ENCODE measurements at regions not wholly inside any gene's neighbourhood (a gene's known extent, or its start where the extent isn't known, plus 50 kb on each side); places are given as distances from the start of the nearest gene placed in this dataset.

DNA sequence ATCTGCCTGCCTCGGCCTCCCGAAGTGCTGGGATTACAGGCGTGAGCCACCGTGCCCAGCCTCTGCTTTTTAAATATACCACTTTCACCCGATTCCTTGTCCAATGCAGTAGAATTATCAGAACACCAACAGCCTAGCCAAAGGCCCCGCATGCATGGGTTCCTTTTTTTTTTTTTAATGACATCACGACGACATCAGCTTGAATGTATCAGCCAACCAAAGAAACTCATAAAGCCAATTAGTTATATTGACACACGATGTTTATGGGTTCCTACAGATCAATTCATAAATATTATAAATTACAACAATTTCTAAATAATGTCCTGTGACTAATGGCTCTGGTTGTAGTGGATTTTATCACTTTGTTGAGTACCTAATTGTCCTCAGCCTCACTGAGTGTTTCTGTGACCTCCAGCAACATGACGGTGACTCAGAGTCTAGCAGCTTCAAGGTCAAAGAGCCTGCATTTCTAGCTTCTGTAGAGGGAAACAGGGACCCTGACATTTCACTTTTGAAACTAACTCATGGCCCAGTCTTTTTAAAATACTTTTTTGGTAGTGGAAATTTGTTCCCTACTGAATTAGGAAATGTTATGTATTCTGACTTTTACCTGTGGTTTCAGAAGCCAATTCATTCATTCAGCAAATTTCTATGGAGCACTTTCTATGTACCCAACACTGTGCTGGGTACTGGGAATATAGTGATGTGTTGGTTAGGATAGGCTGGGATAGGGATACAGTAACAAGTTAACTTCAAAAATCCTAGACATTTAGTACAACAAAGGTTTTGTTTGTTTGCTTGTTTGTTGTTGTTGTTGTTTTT lies 144.1 kb downstream of the SUDS3 start:
- no peak for TF ChIP-seq SIN3A (IDR thresholded peaks at IDR 0.05; ENCODE audit: borderline replicate concordance, insufficient read depth, low read length)
- no peak for TF ChIP-seq POLR2AphosphoS5 (IDR thresholded peaks at IDR 0.05; ENCODE audit: low read depth, low read length)
- TF ChIP-seq FOXP2 (optimal IDR thresholded peaks at IDR 0.05; ENCODE audit: borderline replicate concordance, extremely low read depth, extremely low read length, insufficient read depth), result no peak

DNA sequence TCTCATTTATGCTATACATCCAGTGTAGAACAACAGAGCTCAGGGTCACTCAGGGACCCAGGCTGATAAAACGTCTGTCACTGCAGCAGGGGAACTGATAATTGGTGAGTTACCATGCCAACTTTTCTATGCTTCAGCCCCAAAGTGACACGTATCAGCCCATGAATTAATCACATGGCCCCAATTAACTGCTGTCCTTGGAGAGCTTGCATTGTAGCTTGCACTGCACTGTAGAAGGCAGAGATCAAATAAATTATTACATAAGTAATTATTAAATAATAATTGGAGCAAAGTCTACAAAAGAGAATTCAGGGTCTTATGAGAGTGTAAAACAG lies 144.6 kb downstream of the SUDS3 start:
- TF ChIP-seq POLR2AphosphoS5 (IDR thresholded peaks at IDR 0.05; ENCODE audit: low read depth, low read length), result no peak
- no peak for TF ChIP-seq SIN3A (IDR thresholded peaks at IDR 0.05; ENCODE audit: borderline replicate concordance, insufficient read depth, low read length)
- no peak for TF ChIP-seq TAF1 (IDR thresholded peaks at IDR 0.05; ENCODE audit: borderline replicate concordance, insufficient read depth, low read length)
- no peak for TF ChIP-seq FOXP2 (optimal IDR thresholded peaks at IDR 0.05; ENCODE audit: borderline replicate concordance, extremely low read depth, extremely low read length, insufficient read depth)
- TF ChIP-seq, protein P1, sequence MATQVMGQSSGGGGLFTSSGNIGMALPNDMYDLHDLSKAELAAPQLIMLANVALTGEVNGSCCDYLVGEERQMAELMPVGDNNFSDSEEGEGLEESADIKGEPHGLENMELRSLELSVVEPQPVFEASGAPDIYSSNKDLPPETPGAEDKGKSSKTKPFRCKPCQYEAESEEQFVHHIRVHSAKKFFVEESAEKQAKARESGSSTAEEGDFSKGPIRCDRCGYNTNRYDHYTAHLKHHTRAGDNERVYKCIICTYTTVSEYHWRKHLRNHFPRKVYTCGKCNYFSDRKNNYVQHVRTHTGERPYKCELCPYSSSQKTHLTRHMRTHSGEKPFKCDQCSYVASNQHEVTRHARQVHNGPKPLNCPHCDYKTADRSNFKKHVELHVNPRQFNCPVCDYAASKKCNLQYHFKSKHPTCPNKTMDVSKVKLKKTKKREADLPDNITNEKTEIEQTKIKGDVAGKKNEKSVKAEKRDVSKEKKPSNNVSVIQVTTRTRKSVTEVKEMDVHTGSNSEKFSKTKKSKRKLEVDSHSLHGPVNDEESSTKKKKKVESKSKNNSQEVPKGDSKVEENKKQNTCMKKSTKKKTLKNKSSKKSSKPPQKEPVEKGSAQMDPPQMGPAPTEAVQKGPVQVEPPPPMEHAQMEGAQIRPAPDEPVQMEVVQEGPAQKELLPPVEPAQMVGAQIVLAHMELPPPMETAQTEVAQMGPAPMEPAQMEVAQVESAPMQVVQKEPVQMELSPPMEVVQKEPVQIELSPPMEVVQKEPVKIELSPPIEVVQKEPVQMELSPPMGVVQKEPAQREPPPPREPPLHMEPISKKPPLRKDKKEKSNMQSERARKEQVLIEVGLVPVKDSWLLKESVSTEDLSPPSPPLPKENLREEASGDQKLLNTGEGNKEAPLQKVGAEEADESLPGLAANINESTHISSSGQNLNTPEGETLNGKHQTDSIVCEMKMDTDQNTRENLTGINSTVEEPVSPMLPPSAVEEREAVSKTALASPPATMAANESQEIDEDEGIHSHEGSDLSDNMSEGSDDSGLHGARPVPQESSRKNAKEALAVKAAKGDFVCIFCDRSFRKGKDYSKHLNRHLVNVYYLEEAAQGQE (IDR thresholded peaks at IDR 0.05; ENCODE audit: insufficient read depth in 1 of 2, low read depth in 2 of 2, low read length in 2 of 2), result no peak

DNA sequence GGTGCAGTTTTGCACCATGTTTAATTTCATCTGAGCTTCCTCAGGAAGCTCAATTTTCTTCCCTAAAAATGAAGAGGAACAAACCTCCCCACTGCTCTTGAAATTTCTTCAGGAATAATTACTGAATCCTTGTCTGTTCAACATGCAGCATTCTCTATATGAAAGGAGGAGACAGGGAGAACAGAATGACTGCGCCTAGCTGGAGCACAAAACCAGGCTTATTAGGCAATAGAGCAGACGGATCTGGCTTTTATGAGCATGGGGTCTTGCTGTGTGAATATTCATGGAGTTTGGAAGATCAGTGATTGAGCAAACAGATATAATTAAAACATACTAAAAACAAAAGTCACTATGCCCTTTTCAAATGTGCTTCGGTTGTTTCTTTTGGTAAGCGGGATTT lies 148.1 kb downstream of the SUDS3 start:
- TF ChIP-seq TAF1 (IDR thresholded peaks at IDR 0.05; ENCODE audit: borderline replicate concordance, insufficient read depth, low read length), result no peak
- TF ChIP-seq POLR2AphosphoS5 (IDR thresholded peaks at IDR 0.05; ENCODE audit: low read depth, low read length), result no peak
- no peak for TF ChIP-seq SIN3A (IDR thresholded peaks at IDR 0.05; ENCODE audit: borderline replicate concordance, insufficient read depth, low read length)
- TF ChIP-seq, protein P1 (IDR thresholded peaks at IDR 0.05; ENCODE audit: insufficient read depth in 1 of 2, low read depth in 2 of 2, low read length in 2 of 2), result no peak
- no peak for TF ChIP-seq FOXP2 (optimal IDR thresholded peaks at IDR 0.05; ENCODE audit: borderline replicate concordance, extremely low read depth, extremely low read length, insufficient read depth)

DNA sequence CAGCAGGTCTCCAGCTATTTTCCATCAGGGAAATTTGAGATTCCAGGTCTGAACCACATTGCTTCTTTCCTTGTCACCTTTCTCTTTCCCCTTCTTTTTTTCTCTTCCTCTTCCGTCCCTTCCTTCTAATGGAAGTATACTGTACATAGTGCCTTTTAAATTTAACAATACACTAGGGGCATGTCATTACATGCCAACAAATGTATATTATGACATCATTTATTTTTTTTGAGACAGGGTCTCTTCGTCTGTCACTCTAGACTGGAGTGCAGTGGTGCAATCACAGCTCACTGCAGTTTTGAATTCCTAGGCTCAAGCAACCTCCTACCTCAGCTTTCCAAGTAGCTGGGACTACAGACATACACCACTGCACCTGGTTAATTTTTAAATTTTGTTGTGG lies 148.9 kb downstream of the SUDS3 start:
- TF ChIP-seq FOXP2 (optimal IDR thresholded peaks at IDR 0.05; ENCODE audit: borderline replicate concordance, extremely low read depth, extremely low read length, insufficient read depth), result no peak
- no peak for TF ChIP-seq TAF1 (IDR thresholded peaks at IDR 0.05; ENCODE audit: borderline replicate concordance, insufficient read depth, low read length)
- TF ChIP-seq, protein P1 (IDR thresholded peaks at IDR 0.05; ENCODE audit: insufficient read depth in 1 of 2, low read depth in 2 of 2, low read length in 2 of 2), result no peak
- no peak for TF ChIP-seq POLR2AphosphoS5 (IDR thresholded peaks at IDR 0.05; ENCODE audit: low read depth, low read length)
- no peak for TF ChIP-seq SIN3A (IDR thresholded peaks at IDR 0.05; ENCODE audit: borderline replicate concordance, insufficient read depth, low read length)

DNA sequence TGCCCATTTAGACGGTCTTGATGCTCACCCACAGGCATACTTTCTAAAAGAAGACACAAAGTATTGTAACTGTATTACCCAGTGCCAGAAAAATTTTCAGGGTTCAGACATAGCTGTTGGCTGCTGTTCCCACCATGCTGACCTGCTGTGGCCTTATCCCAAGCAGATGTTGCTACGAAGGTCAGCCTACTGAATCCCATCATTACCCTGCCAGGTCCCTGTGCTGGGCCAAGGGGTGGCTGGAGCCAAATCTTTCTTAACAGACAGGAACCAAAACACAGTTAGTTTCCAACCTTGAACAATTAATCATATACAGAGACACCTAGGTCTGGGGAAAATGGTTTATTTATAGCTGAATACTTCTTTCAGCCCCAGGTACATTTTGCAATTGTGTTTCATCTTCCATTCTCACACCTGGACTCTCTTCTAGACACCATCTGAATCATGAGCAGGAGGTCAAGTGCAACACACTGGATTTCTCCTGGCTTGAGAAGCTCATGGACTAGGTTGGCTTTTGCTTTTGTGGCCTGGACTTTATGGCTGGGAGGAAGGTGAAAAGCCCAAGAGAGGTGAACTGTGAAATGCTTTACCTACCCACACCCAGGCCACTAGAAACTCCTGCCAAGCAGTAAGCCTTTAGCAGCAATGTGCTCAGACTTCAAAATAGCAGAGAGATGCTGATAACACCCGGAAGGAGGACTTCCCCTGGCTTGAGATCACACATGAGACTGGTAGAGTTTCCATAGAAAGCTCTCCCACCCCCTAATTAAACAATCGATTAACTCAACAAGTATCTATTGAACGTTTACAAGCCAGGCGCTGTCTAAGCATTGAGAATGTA lies 150.1 kb downstream of the SUDS3 start:
- TF ChIP-seq TAF1 (IDR thresholded peaks at IDR 0.05; ENCODE audit: borderline replicate concordance, insufficient read depth, low read length) (no peak), SIN3A (IDR thresholded peaks at IDR 0.05; ENCODE audit: borderline replicate concordance, insufficient read depth, low read length) (no peak), POLR2AphosphoS5 (IDR thresholded peaks at IDR 0.05; ENCODE audit: low read depth, low read length) (no peak), FOXP2 (optimal IDR thresholded peaks at IDR 0.05; ENCODE audit: borderline replicate concordance, extremely low read depth, extremely low read length, insufficient read depth) (no peak)
- TF ChIP-seq, protein P1 (IDR thresholded peaks at IDR 0.05; ENCODE audit: insufficient read depth in 1 of 2, low read depth in 2 of 2, low read length in 2 of 2), result no peak
